ENCODE measurements at regions not wholly inside any gene's neighbourhood (a gene's known extent, or its start where the extent isn't known, plus 50 kb on each side); places are given as distances from the start of the nearest gene placed in this dataset.

GRCh38 chr5:14960120-14960462, 88.5 kb upstream of the ANKH start:
- no peak for DNase-seq (ENCODE audit: low spot score)
- no peak overlapping the region for H3K27ac ChIP-seq
- no peaks in the 10 kb centered on the region for H3K27me3 ChIP-seq
- TF ChIP-seq CTCF (IDR thresholded peaks at IDR 0.05), result no peak
- H3K4me1 ChIP-seq, result no peaks in the 10 kb centered on the region
- H3K9me3 ChIP-seq, result no peaks in the 10 kb centered on the region
- H3K4me3 ChIP-seq, result no peak overlapping the region
- H3K36me3 ChIP-seq, result no peaks in the 10 kb centered on the region

DNA sequence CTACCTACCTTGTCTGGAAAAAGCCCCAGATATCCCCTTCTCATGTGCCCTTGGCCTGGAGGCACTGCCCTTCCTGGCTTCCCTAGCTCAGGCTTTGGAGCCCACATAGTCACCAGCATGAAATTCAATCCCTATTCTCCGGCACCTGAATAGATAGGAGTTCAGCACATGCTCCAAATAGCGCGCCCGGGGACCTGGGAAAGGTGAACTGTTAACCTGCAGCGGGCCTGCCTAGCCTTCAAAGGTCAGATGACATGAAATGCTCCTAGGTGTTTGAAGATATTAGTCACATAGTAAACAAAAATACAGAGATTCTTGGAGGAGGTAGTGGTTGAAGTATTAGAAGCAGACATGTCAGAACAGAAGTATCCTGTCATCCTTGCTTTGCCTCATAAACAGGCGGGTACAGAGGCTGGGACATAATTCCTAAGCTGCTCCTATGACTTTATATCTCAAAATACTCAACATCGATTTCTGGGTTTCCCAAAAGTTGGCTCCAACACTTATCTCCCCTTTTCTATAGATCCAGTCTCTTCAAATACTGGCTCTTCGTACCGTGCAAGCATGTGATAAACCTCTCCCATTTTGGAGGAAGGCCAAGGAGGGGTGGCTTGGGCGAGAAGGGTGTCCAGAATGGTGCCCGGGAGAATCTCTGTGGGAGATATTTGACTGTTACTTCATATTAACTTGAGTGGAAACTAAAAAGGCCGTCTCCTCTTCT, 88.0 kb upstream of the ANKH start:
- DNase-seq (ENCODE audit: low spot score), result no peak
- no peaks in the 10 kb centered on the region for H3K9me3 ChIP-seq
- no peak for TF ChIP-seq CTCF (IDR thresholded peaks at IDR 0.05)
- no peaks in the 10 kb centered on the region for H3K36me3 ChIP-seq
- H3K27ac ChIP-seq, result no peak overlapping the region
- H3K27me3 ChIP-seq, result no peaks in the 10 kb centered on the region
- H3K4me1 ChIP-seq, result no peaks in the 10 kb centered on the region
- no peak overlapping the region for H3K4me3 ChIP-seq

GRCh38 chr5:14958188-14958587, 86.6 kb upstream of the ANKH start:
- no peaks in the 10 kb centered on the region for H3K9me3 ChIP-seq
- H3K4me1 ChIP-seq, result no peaks in the 10 kb centered on the region
- TF ChIP-seq CTCF (IDR thresholded peaks at IDR 0.05), result no peak
- no peak overlapping the region for H3K4me3 ChIP-seq
- H3K27ac ChIP-seq, result no peak overlapping the region
- H3K27me3 ChIP-seq, result no peaks in the 10 kb centered on the region
- no peak for DNase-seq (ENCODE audit: low spot score)
- no peaks in the 10 kb centered on the region for H3K36me3 ChIP-seq

DNA sequence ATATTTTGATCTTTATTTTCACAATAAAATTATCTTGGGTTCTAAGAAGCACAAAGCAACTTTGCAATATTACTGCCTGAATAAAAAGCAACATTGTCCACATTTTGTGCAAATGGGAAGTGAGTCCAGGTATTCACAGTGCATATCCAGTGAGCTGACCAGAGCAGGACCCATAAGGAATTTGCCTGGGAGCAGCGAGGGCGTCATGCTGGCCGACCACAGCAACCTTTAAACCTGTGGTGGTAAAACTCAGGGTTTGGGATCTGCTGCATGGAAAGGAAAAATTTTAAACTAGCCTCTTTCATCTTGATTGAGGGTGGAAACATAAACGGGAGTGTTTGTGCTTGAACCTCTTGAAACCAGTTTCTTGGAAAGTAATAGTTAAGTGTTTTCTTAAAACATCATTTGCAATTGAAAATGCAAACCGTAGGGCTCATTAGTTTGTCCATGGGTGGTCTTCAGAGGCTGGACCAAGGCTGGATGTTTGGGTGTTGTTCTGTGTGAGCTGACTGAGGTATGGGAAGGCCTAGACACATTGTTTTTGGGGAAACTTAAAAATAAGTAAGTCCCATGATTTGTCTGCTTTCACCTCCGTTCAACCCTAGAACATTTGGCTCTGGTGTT, 85.0 kb upstream of the ANKH start:
- H3K4me1 ChIP-seq, result no peaks in the 10 kb centered on the region
- no peak for DNase-seq (ENCODE audit: low spot score)
- no peaks in the 10 kb centered on the region for H3K9me3 ChIP-seq
- TF ChIP-seq CTCF (IDR thresholded peaks at IDR 0.05), result no peak
- no peak overlapping the region for H3K27ac ChIP-seq
- H3K4me3 ChIP-seq, result no peak overlapping the region
- no peaks in the 10 kb centered on the region for H3K36me3 ChIP-seq
- H3K27me3 ChIP-seq, result no peaks in the 10 kb centered on the region

DNA sequence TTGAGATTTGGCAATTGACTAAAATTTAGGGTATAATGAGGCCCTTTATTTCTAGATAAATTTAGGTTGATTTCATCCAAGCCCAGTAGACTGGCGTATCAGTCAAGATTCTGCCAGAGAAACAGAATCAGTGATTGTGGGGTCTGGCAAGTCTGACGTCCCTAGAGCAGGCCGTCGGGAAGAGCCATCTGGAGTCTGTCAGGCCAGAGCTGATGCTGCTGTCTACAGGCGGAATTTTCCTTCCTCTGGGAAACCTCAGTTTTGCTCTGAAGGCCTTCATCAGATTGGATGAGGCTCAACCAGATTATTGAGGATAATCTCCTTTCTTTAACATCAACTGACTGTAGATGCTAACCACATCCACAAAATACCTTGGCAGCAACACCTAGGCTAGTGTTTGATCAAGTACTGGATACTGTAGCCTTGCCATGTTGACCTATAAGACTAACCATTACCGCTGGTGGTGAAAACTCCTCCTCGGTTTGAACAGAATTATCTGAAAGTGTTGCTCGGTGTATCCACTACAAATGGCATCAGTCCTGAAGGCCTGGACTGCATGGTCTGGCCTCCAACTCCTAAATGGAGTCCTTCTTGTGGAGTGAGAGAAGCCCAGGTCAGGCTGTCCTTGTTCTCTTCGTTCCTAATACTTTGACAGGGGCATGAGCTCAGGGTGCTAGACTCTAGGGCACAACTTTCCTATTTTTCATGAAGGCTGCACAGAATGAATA, 83.2 kb upstream of the ANKH start:
- Histone ChIP-seq H3K9me3 (no peaks in the 10 kb centered on the region), H3K27ac (no peak overlapping the region), H3K4me3 (no peak overlapping the region), H3K27me3 (no peaks in the 10 kb centered on the region), H3K36me3 (no peaks in the 10 kb centered on the region), H3K4me1 (no peaks in the 10 kb centered on the region)
- DNase-seq (ENCODE audit: low spot score), result no peak
- no peak for TF ChIP-seq CTCF (IDR thresholded peaks at IDR 0.05)

Data from right atrium auricular region (tissue), 2 donors.